HUES64 (cell line): ENCODE measurements at regions not wholly inside any gene's neighbourhood (a gene's known extent, or its start where the extent isn't known, plus 50 kb on each side); places are given as distances from the start of the nearest gene placed in this dataset.

Source experiments
- H3K27ac ChIP-seq: 2 replicates; pipeline ENCODE4 v1.7.0; 2013; ENCODE audit warnings: low read depth, low read length, inconsistent platforms
- H3K27me3 ChIP-seq: 2 replicates; pipeline ENCODE4 v1.6.1; 2013; ENCODE audit warnings: mild to moderate bottlenecking, low read length; ENCODE audit not compliant: insufficient read depth
- H3K36me3 ChIP-seq: 2 replicates; pipeline ENCODE4 v1.6.1; 2013; ENCODE audit warnings: mild to moderate bottlenecking, low read length; ENCODE audit not compliant: insufficient read depth
- H3K4me1 ChIP-seq: 2 replicates; pipeline ENCODE4 v1.6.1; 2013; ENCODE audit warnings: mild to moderate bottlenecking, low read length, moderate library complexity; ENCODE audit not compliant: insufficient read depth
- H3K4me3 ChIP-seq: 2 replicates; pipeline ENCODE4 v1.5.1; 2013; ENCODE audit warnings: mild to moderate bottlenecking, low read length, moderate library complexity
- H3K9ac ChIP-seq: 2 replicates; pipeline ENCODE4 v1.6.1; 2013; ENCODE audit warnings: mild to moderate bottlenecking, low read depth, low read length
- H3K9me3 ChIP-seq: 2 replicates; pipeline ENCODE4 v1.6.1; 2013; ENCODE audit warnings: low read depth, low read length; ENCODE audit not compliant: insufficient read depth
- WGBS: fragments of 150-250, 120-280 bp; methylation state at CpG from one replicate; pipeline ENCODE4 v1.1.7; 2013; ENCODE audit warnings: missing lambda C conversion rate; 5-methylcytosine and 5-hydroxymethylcytosine counted together

GRCh38 chr5:173720286-173720952, 104.0 kb upstream of the BOD1 start:
- H3K4me1 ChIP-seq = peaks cover 7% of the 10 kb centered on the region
- no peak overlapping the region for H3K9ac ChIP-seq
- H3K27me3 ChIP-seq = no peaks in the 10 kb centered on the region
- no peaks in the 10 kb centered on the region for H3K9me3 ChIP-seq
- H3K36me3 ChIP-seq = no peaks in the 10 kb centered on the region
- H3K4me3 ChIP-seq = no peak overlapping the region
- WGBS = 75% methylated on average over 8 of the region's 8 CpGs
- no peak overlapping the region for H3K27ac ChIP-seq

- H3K27ac ChIP-seq = no peak overlapping the region
- 93% methylated on average over 7 of the region's 7 CpGs for WGBS
- no peaks in the 10 kb centered on the region for H3K36me3 ChIP-seq
- 0 out of 2 replicates have a peak, but pooled peaks cover 2% of the 10 kb centered on the region for H3K9me3 ChIP-seq
- peaks cover 7% of the 10 kb centered on the region for H3K4me1 ChIP-seq
- H3K27me3 ChIP-seq = no peaks in the 10 kb centered on the region
- H3K4me3 ChIP-seq = no peak overlapping the region
- no peak overlapping the region for H3K9ac ChIP-seq
Observed at GRCh38 chr5:173720953-173721600, 104.6 kb upstream of the BOD1 start.

GRCh38 chr5:173721601-173722232, 105.3 kb upstream of the BOD1 start:
- H3K4me3 ChIP-seq = no peak overlapping the region
- 89% methylated on average over 10 of the region's 10 CpGs for WGBS

GRCh38 chr5:173726846-173727557, 110.6 kb upstream of the BOD1 start:
- no peak overlapping the region for H3K4me3 ChIP-seq
- no peaks in the 10 kb centered on the region for H3K27me3 ChIP-seq
- H3K27ac ChIP-seq = no peak overlapping the region
- H3K4me1 ChIP-seq = peaks cover 11% of the 10 kb centered on the region; the same call in 1 of the 2 replicates
- no peaks in the 10 kb centered on the region for H3K36me3 ChIP-seq
- H3K9me3 ChIP-seq = 0 out of 2 replicates have a peak, but pooled peaks cover 2% of the 10 kb centered on the region
- WGBS = 79% methylated on average over 6 of the region's 7 CpGs
- no peak overlapping the region for H3K9ac ChIP-seq

More at GRCh38 chr5:173721601-173722232, 105.3 kb upstream of the BOD1 start:
- Histone ChIP-seq H3K27me3 (no peaks in the 10 kb centered on the region), H3K4me1 (peaks cover 7% of the 10 kb centered on the region), H3K36me3 (no peaks in the 10 kb centered on the region), H3K9me3 (0 out of 2 replicates have a peak, but pooled peaks cover 2% of the 10 kb centered on the region), H3K9ac (no peak overlapping the region), H3K27ac (no peak overlapping the region)

GRCh38 chr5:173727839-173728778, 111.7 kb upstream of the BOD1 start:
- 0 out of 2 replicates have a peak, but pooled peaks cover 2% of the 10 kb centered on the region for H3K9me3 ChIP-seq
- no peak overlapping the region for H3K4me3 ChIP-seq
- H3K27ac ChIP-seq = no peak overlapping the region
- WGBS = 84% methylated on average over 9 of the region's 9 CpGs
- no peaks in the 10 kb centered on the region for H3K36me3 ChIP-seq
- H3K4me1 ChIP-seq = peaks cover 11% of the 10 kb centered on the region; the same call in 1 of the 2 replicates
- H3K27me3 ChIP-seq = no peaks in the 10 kb centered on the region
- no peak overlapping the region for H3K9ac ChIP-seq

GRCh38 chr5:173729079-173729765, 112.8 kb upstream of the BOD1 start:
- Histone ChIP-seq H3K4me1 (peaks cover 11% of the 10 kb centered on the region; the same call in 1 of the 2 replicates), H3K9me3 (0 out of 2 replicates have a peak, but pooled peaks cover 2% of the 10 kb centered on the region)
- WGBS = 61% methylated on average over 9 of the region's 10 CpGs

GRCh38 chr5:173730632-173731298, 114.3 kb upstream of the BOD1 start:
- peaks cover 8% of the 10 kb centered on the region; the same call in 1 of the 2 replicates for H3K4me1 ChIP-seq
- WGBS = 92% methylated on average over 14 of the region's 14 CpGs
- H3K9me3 ChIP-seq = 0 out of 2 replicates have a peak, but pooled peaks cover 2% of the 10 kb centered on the region
- no peak overlapping the region for H3K9ac ChIP-seq
- H3K27me3 ChIP-seq = no peaks in the 10 kb centered on the region
- no peak overlapping the region for H3K27ac ChIP-seq
- H3K4me3 ChIP-seq = no peak overlapping the region
- H3K36me3 ChIP-seq = no peaks in the 10 kb centered on the region

More at GRCh38 chr5:173729079-173729765, 112.8 kb upstream of the BOD1 start:
- Histone ChIP-seq H3K27ac (no peak overlapping the region), H3K27me3 (no peaks in the 10 kb centered on the region), H3K36me3 (no peaks in the 10 kb centered on the region), H3K4me3 (no peak overlapping the region), H3K9ac (no peak overlapping the region)

GRCh38 chr5:173733021-173733420, 116.6 kb upstream of the BOD1 start:
- no peaks in the 10 kb centered on the region for H3K27me3 ChIP-seq
- H3K4me1 ChIP-seq = peaks cover 12% of the 10 kb centered on the region; the same call in 1 of the 2 replicates
- H3K27ac ChIP-seq = no peak overlapping the region
- no peak overlapping the region for H3K9ac ChIP-seq
- no peak overlapping the region for H3K4me3 ChIP-seq
- no peaks in the 10 kb centered on the region for H3K9me3 ChIP-seq
- no peaks in the 10 kb centered on the region for H3K36me3 ChIP-seq
- WGBS = 92% methylated on average over 5 of the region's 5 CpGs

- no peaks in the 10 kb centered on the region for H3K9me3 ChIP-seq
- 95% methylated on average over 9 of the region's 9 CpGs for WGBS
- H3K4me3 ChIP-seq = no peak overlapping the region
- peaks cover 12% of the 10 kb centered on the region; the same call in 1 of the 2 replicates for H3K4me1 ChIP-seq
- H3K9ac ChIP-seq = no peak overlapping the region
- H3K36me3 ChIP-seq = no peaks in the 10 kb centered on the region
- H3K27me3 ChIP-seq = no peaks in the 10 kb centered on the region
- no peak overlapping the region for H3K27ac ChIP-seq
Observed at GRCh38 chr5:173733425-173733824, 117.0 kb upstream of the BOD1 start.
